Gastrocnemius medialis (tissue), 4 donors: ENCODE measurements at regions not wholly inside any gene's neighbourhood (a gene's known extent, or its start where the extent isn't known, plus 50 kb on each side); places are given as distances from the start of the nearest gene placed in this dataset.

Experiments
- POLR2A ChIP-seq, 2 donors: fragments of 450-650 bp; IDR thresholded peaks; one replicate each; pipeline ENCODE4 v1.6.1; 2017; ENCODE audit warnings: antibody characterized with exemption in 2 of 2, mild to moderate bottlenecking in 2 of 2, moderate library complexity in 2 of 2
- TF ChIP-seq, protein P1 (sequence below), 5 experiments: fragments of 450-650 bp in 3 of 5; fragments of 200-600 bp in 2 of 5; sonication (generic) in 2 of 5; IDR thresholded peaks in 4 of 5; conservative IDR thresholded peaks in 1 of 5; 1 replicate in 4 of 5; 2 replicates in 1 of 5; pipeline ENCODE4 v1.5.1; 2016 to 2019; ENCODE audit warnings: antibody characterized with exemption in 5 of 5, mild to moderate bottlenecking in 3 of 5, moderate library complexity in 3 of 5

DNA sequence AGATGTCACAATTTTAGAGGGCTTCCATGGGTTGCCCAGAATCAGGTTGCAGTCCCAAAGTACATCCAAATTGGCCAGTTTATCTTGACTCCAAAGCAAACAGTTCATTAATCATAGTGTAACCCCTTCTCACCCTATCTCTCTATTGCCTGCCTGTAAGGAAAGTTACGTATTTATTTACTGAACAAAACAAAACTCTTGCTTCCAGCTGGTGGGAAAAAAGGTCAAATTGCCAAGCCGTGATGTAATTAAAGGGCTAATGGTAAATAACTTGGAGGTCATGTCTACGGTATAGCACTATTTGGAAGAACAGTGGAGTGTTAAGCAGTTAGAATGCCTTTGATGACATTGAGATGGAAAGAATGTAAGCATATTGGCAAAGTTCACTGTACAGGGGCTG is 214.0 kb downstream of the DLEU7 start:
- TF ChIP-seq, protein P1, sequence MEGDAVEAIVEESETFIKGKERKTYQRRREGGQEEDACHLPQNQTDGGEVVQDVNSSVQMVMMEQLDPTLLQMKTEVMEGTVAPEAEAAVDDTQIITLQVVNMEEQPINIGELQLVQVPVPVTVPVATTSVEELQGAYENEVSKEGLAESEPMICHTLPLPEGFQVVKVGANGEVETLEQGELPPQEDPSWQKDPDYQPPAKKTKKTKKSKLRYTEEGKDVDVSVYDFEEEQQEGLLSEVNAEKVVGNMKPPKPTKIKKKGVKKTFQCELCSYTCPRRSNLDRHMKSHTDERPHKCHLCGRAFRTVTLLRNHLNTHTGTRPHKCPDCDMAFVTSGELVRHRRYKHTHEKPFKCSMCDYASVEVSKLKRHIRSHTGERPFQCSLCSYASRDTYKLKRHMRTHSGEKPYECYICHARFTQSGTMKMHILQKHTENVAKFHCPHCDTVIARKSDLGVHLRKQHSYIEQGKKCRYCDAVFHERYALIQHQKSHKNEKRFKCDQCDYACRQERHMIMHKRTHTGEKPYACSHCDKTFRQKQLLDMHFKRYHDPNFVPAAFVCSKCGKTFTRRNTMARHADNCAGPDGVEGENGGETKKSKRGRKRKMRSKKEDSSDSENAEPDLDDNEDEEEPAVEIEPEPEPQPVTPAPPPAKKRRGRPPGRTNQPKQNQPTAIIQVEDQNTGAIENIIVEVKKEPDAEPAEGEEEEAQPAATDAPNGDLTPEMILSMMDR (IDR thresholded peaks at IDR 0.05 in 4 of 5, conservative IDR thresholded peaks at IDR 0.05 in 1 of 5), result no peak
- TF ChIP-seq POLR2A (IDR thresholded peaks at IDR 0.05), result no peak
